ENCODE measurements at regions not wholly inside any gene's neighbourhood (a gene's known extent, or its start where the extent isn't known, plus 50 kb on each side); places are given as distances from the start of the nearest gene placed in this dataset.

GRCh38 chr17:72212041-72212440 lies 91.2 kb downstream of the SOX9 start:
- DNase-seq: no peak

GRCh38 chr17:72215490-72215889 lies 94.7 kb downstream of the SOX9 start:
- DNase-seq: no peak

- DNase-seq: no peak
These were observed 95.1 kb downstream of the SOX9 start for GRCh38 chr17:72215928-72216327.

- DNase-seq: no peak
These were observed 98.5 kb downstream of the SOX9 start for GRCh38 chr17:72219137-72219823.

GRCh38 chr17:72219824-72220493 lies 99.1 kb downstream of the SOX9 start:
- DNase-seq: no peak

GRCh38 chr17:72222661-72223380 lies 102.0 kb downstream of the SOX9 start:
- no peak for DNase-seq

GRCh38 chr17:72223866-72224291 lies 103.1 kb downstream of the SOX9 start:
- DNase-seq: no peak

GRCh38 chr17:72226322-72226721 lies 105.5 kb downstream of the SOX9 start:
- DNase-seq: no peak

GRCh38 chr17:72233986-72234385 lies 113.2 kb downstream of the SOX9 start:
- DNase-seq: no peak

- no peak for DNase-seq
These were observed 114.2 kb downstream of the SOX9 start for GRCh38 chr17:72234985-72235384.

GRCh38 chr17:72236980-72237633 lies 116.3 kb downstream of the SOX9 start:
- no peak for DNase-seq

GRCh38 chr17:72238157-72238673 lies 117.4 kb downstream of the SOX9 start:
- no peak for DNase-seq

- DNase-seq: no peak
These were observed 118.7 kb downstream of the SOX9 start for GRCh38 chr17:72239548-72239947.

GRCh38 chr17:72240333-72240732 lies 119.5 kb downstream of the SOX9 start:
- no peak for DNase-seq

GRCh38 chr17:72244494-72244893 lies 123.7 kb downstream of the SOX9 start:
- no peak for DNase-seq

- DNase-seq: no peak
These were observed 124.1 kb downstream of the SOX9 start for GRCh38 chr17:72244956-72245355.

GRCh38 chr17:72249441-72249840 lies 128.6 kb downstream of the SOX9 start:
- DNase-seq: no peak

- no peak for DNase-seq
These were observed 129.4 kb downstream of the SOX9 start for GRCh38 chr17:72250206-72250605.

- no peak for DNase-seq
These were observed 132.8 kb downstream of the SOX9 start for GRCh38 chr17:72253597-72253996.

GRCh38 chr17:72254808-72255449 lies 134.1 kb downstream of the SOX9 start:
- DNase-seq: no peak

- no peak for DNase-seq
These were observed 134.7 kb downstream of the SOX9 start for GRCh38 chr17:72255481-72255880.

GRCh38 chr17:72258711-72259110 lies 137.9 kb downstream of the SOX9 start:
- no peak for DNase-seq

Measured in hindlimb muscle (tissue), 1 donor.